ENCODE measurements at regions not wholly inside any gene's neighbourhood (a gene's known extent, or its start where the extent isn't known, plus 50 kb on each side); places are given as distances from the start of the nearest gene placed in this dataset.

- TF ChIP-seq YY1 (IDR thresholded peaks at IDR 0.05; ENCODE audit: extremely low read depth, insufficient replicate concordance, low read depth, low read length) (no peak), ELF1 (IDR thresholded peaks at IDR 0.05; ENCODE audit: borderline replicate concordance, low read depth) (no peak), ZBTB33 (IDR thresholded peaks at IDR 0.05; ENCODE audit: extremely low read depth, insufficient replicate concordance, low read length) (no peak)
These were observed 199.5 kb upstream of the PLEKHG7 start (continued) for GRCh38 chr12:92503029-92503931.

DNA sequence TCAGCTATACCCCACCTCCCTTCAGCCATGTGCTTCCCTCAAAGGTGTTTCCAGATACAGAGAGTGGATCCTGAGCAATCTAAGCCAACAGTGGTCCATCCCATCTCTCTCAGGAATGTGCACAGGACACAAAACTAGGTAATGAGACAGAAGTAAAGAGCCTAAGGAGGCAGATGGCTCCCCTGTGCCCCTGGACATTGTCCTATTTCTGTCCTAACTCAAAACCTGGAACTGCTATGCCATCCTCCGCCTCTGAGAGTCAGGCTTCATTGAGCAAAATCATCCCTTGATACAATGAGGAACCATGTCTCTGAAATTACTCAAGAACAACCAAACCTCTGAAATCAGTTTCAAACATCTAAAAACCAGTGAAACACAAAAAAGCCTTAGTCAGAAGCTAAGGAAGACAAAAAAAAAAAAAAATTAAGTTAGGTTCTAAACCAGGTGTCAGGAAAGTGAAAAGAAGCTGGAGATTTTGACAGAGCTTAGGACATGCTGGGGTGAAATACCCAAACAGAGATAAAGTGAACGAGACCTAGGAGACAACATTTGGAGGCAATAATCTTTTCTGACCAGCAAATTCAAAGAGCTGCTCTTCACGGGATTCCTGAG, 200.3 kb upstream of the PLEKHG7 start:
- RAD21 ChIA-PET (ENCODE audit: low non-redundant PET in 1 of 2, low total read pairs in 2 of 2, uncharacterized antibody in 2 of 2, unreplicated experiment in 2 of 2), result no interaction called here
- no peak overlapping the region for H3K4me2 ChIP-seq (ENCODE audit: low read length)
- H2AFZ ChIP-seq (ENCODE audit: low read depth, low read length, poor library complexity, severe bottlenecking), result no peak overlapping the region
- H3K27ac ChIP-seq (ENCODE audit: low read depth, low read length), result no peak overlapping the region
- TF ChIP-seq, protein P1, sequence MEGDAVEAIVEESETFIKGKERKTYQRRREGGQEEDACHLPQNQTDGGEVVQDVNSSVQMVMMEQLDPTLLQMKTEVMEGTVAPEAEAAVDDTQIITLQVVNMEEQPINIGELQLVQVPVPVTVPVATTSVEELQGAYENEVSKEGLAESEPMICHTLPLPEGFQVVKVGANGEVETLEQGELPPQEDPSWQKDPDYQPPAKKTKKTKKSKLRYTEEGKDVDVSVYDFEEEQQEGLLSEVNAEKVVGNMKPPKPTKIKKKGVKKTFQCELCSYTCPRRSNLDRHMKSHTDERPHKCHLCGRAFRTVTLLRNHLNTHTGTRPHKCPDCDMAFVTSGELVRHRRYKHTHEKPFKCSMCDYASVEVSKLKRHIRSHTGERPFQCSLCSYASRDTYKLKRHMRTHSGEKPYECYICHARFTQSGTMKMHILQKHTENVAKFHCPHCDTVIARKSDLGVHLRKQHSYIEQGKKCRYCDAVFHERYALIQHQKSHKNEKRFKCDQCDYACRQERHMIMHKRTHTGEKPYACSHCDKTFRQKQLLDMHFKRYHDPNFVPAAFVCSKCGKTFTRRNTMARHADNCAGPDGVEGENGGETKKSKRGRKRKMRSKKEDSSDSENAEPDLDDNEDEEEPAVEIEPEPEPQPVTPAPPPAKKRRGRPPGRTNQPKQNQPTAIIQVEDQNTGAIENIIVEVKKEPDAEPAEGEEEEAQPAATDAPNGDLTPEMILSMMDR (IDR thresholded peaks at IDR 0.05 in 2 of 3, conservative IDR thresholded peaks at IDR 0.05 in 1 of 3; ENCODE audit: borderline replicate concordance in 1 of 3, insufficient read depth in 1 of 3, low read depth in 2 of 3, low read length in 2 of 3), result 0 out of 6 replicates have a peak, but pooled peaks of 2 of the 3 experiments have one; percentile 11 to 13
- TF ChIP-seq, protein P2, sequence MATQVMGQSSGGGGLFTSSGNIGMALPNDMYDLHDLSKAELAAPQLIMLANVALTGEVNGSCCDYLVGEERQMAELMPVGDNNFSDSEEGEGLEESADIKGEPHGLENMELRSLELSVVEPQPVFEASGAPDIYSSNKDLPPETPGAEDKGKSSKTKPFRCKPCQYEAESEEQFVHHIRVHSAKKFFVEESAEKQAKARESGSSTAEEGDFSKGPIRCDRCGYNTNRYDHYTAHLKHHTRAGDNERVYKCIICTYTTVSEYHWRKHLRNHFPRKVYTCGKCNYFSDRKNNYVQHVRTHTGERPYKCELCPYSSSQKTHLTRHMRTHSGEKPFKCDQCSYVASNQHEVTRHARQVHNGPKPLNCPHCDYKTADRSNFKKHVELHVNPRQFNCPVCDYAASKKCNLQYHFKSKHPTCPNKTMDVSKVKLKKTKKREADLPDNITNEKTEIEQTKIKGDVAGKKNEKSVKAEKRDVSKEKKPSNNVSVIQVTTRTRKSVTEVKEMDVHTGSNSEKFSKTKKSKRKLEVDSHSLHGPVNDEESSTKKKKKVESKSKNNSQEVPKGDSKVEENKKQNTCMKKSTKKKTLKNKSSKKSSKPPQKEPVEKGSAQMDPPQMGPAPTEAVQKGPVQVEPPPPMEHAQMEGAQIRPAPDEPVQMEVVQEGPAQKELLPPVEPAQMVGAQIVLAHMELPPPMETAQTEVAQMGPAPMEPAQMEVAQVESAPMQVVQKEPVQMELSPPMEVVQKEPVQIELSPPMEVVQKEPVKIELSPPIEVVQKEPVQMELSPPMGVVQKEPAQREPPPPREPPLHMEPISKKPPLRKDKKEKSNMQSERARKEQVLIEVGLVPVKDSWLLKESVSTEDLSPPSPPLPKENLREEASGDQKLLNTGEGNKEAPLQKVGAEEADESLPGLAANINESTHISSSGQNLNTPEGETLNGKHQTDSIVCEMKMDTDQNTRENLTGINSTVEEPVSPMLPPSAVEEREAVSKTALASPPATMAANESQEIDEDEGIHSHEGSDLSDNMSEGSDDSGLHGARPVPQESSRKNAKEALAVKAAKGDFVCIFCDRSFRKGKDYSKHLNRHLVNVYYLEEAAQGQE (IDR thresholded peaks at IDR 0.05; ENCODE audit: low read depth), result no peak
- TF ChIP-seq RAD21 (IDR thresholded peaks at IDR 0.05; ENCODE audit: low read depth), result peak; percentile 36; the same call in 1 of the 2 replicates
- CTCF ChIA-PET, result interaction anchor here (1.0 to 1.1 kb wide), 2 partner anchors 68 to 105 kb away, joined by 3 read pairs; no protein-coding TSS in a partner anchor
- no peaks in the 10 kb centered on the region for H3K9me3 ChIP-seq (ENCODE audit: control insufficient read depth in 1 of 2, insufficient read depth in 1 of 2, low read depth in 1 of 2, low read length in 2 of 2)
- 0 out of 2 replicates have a peak, but pooled peaks have one; percentile 50 for ATAC-seq
- no peaks in the 10 kb centered on the region for H3K9me2 ChIP-seq (ENCODE audit: insufficient read depth)
- no peaks in the 10 kb centered on the region for H3K36me3 ChIP-seq (ENCODE audit: control insufficient read depth in 1 of 2, insufficient read depth in 2 of 2, low read length in 2 of 2)
- BruUV-seq (replicated peaks), result no TSS peak
- H3K4me1 ChIP-seq (ENCODE audit: control insufficient read depth in 1 of 2, insufficient read depth in 2 of 2, low read length in 2 of 2), result no peaks in the 10 kb centered on the region
- H3K9ac ChIP-seq (ENCODE audit: low read length), result no peak overlapping the region
- no peaks in the 10 kb centered on the region for H3K27me3 ChIP-seq (ENCODE audit: insufficient read depth, low read length)
- intact Hi-C loops (cut with micrococcal nuclease), result loop anchor here (1.0 kb wide), 1 partner anchor 68 kb away; no protein-coding TSS in a partner anchor
- no peak for DNase-seq (ENCODE audit: low read depth, low spot score)
- no peaks in the 10 kb centered on the region for H4K20me1 ChIP-seq (ENCODE audit: insufficient read depth)
- POLR2A ChIA-PET, result interaction anchor here (0.9 kb wide), 1 partner anchor 357 kb away, joined by 4 read pairs; the partner anchor contains the start of gene BTG1
- no peaks in the 10 kb centered on the region for H3K79me2 ChIP-seq (ENCODE audit: insufficient read depth, low read length)
- no peak overlapping the region for H3K4me3 ChIP-seq (replicated peaks in 1 of 2; ENCODE audit: low read depth in 1 of 2, low read length in 2 of 2)

All from HCT116 (cell line).